CD14-positive monocyte (primary cell): ENCODE measurements at regions not wholly inside any gene's neighbourhood (a gene's known extent, or its start where the extent isn't known, plus 50 kb on each side); places are given as distances from the start of the nearest gene placed in this dataset.

Source experiments
- DNase-seq, 3 donors: peaks; one replicate each; pipeline ENCODE4 v3.0.0-alpha.2; 2011 to 2022
- H2AFZ ChIP-seq: 2 replicates; pipeline ENCODE4 v1.6.0; 2012; ENCODE audit warnings: mild to moderate bottlenecking, low read depth, low read length, inconsistent platforms; ENCODE audit not compliant: insufficient read depth, poor library complexity, severe bottlenecking
- H3K27ac ChIP-seq, 2 donors: 1 replicate in 1 of 2; 2 replicates in 1 of 2; pipeline ENCODE4 v1.5.1; 2012 to 2013; ENCODE audit warnings: low read length in 2 of 2, control low read depth in 1 of 2, inconsistent platforms in 1 of 2, low read depth in 1 of 2, mild to moderate bottlenecking in 1 of 2
- H3K27me3 ChIP-seq, 2 donors: one replicate each; pipeline versions ENCODE4 v1.6.0 to v1.6.1; 2011 to 2013; ENCODE audit warnings: low read length in 2 of 2; ENCODE audit not compliant: control insufficient read depth in 2 of 2, insufficient read depth in 2 of 2
- H3K36me3 ChIP-seq, 2 donors: replicated peaks in 1 of 2; 1 replicate in 1 of 2; 2 replicates in 1 of 2; pipeline versions ENCODE4 v1.5.1 to v1.6.1; 2012 to 2013; ENCODE audit warnings: low read length in 2 of 2, control low read depth in 1 of 2, inconsistent platforms in 1 of 2, mild to moderate bottlenecking in 1 of 2; ENCODE audit not compliant: insufficient read depth in 2 of 2, control insufficient read depth in 1 of 2
- H3K4me1 ChIP-seq, 2 donors: 1 replicate in 1 of 2; 2 replicates in 1 of 2; pipeline versions ENCODE4 v1.5.1 to v1.6.1; 2012 to 2013; ENCODE audit warnings: low read length in 2 of 2, control low read depth in 1 of 2, inconsistent platforms in 1 of 2, mild to moderate bottlenecking in 1 of 2, moderate library complexity in 1 of 2; ENCODE audit not compliant: insufficient read depth in 2 of 2, control insufficient read depth in 1 of 2
- H3K4me2 ChIP-seq: replicated peaks from 2 replicates; pipeline ENCODE3; 2012; ENCODE audit warnings: low read length, moderate library complexity, mild to moderate bottlenecking; ENCODE audit not compliant: poor library complexity, severe bottlenecking; ENCODE audit errors: extremely low read depth
- H3K4me3 ChIP-seq, 3 experiments: fragments of 200-600 bp in 1 of 3; sonication (generic) in 1 of 3; replicated peaks in 1 of 3; 1 replicate in 2 of 3; 2 replicates in 1 of 3; pipeline ENCODE4 v1.5.1; 2011 to 2013; ENCODE audit warnings: low read length in 3 of 3, mild to moderate bottlenecking in 3 of 3, control low read depth in 2 of 3, low read depth in 2 of 3, inconsistent platforms in 1 of 3, moderate library complexity in 1 of 3
- H3K79me2 ChIP-seq: 2 replicates; pipeline ENCODE4 v1.6.0; 2012; ENCODE audit warnings: mild to moderate bottlenecking, control low read depth, inconsistent platforms, low read length, moderate library complexity; ENCODE audit not compliant: insufficient read depth
- H3K9ac ChIP-seq: 2 replicates; pipeline ENCODE4 v1.6.0; 2017; ENCODE audit warnings: low read length, mild to moderate bottlenecking; ENCODE audit not compliant: insufficient read depth, poor library complexity, severe bottlenecking
- H3K9me3 ChIP-seq, 2 donors: replicated peaks in 1 of 2; 1 replicate in 1 of 2; 2 replicates in 1 of 2; pipeline versions ENCODE4 v1.5.1 to v1.6.1; 2012 to 2013; ENCODE audit warnings: low read length in 2 of 2, control low read depth in 1 of 2; ENCODE audit not compliant: control insufficient read depth in 1 of 2, insufficient read depth in 1 of 2
- H4K20me1 ChIP-seq: 2 replicates; pipeline ENCODE4 v1.6.0; 2012; ENCODE audit warnings: mild to moderate bottlenecking, low read length, control low read depth, moderate library complexity; ENCODE audit not compliant: insufficient read depth
- H3K27ac Mint-ChIP-seq, 7 donors: one replicate each; pipeline ENCODE4 v1.8.0; 2020; ENCODE audit warnings: mild to moderate bottlenecking in 7 of 7, mixed read lengths in 7 of 7, moderate library complexity in 6 of 7, inconsistent platforms in 2 of 7
- H3K27me3 Mint-ChIP-seq, 3 donors: one replicate each; pipeline ENCODE4 v1.8.0; 2021 to 2022; ENCODE audit warnings: low read depth in 3 of 3, mild to moderate bottlenecking in 3 of 3, mixed read lengths in 3 of 3, moderate library complexity in 3 of 3, inconsistent platforms in 1 of 3
- H3K36me3 Mint-ChIP-seq, 2 donors: one replicate each; pipeline ENCODE4 v1.8.0; 2020; ENCODE audit warnings: mixed read lengths in 2 of 2, inconsistent platforms in 1 of 2, mild to moderate bottlenecking in 1 of 2
- H3K4me1 Mint-ChIP-seq: one replicate; pipeline ENCODE4 v1.8.0; 2020; ENCODE audit warnings: mild to moderate bottlenecking, mixed read lengths
- H3K4me3 Mint-ChIP-seq, 2 donors: one replicate each; pipeline ENCODE4 v1.8.0; 2020; ENCODE audit warnings: mild to moderate bottlenecking in 2 of 2, mixed read lengths in 2 of 2, moderate library complexity in 1 of 2
- H3K9me3 Mint-ChIP-seq, 7 donors: one replicate each; pipeline ENCODE4 v1.8.0; 2020 to 2022; ENCODE audit warnings: mixed read lengths in 7 of 7, mild to moderate bottlenecking in 6 of 7, moderate library complexity in 6 of 7, inconsistent platforms in 2 of 7
- WGBS: methylation state at CpG from one replicate; pipeline ENCODE4 v1.1.5; 2013; ENCODE audit warnings: missing lambda C conversion rate; ENCODE audit not compliant: insufficient coverage; 5-methylcytosine and 5-hydroxymethylcytosine counted together
- intact Hi-C, 2 donors: fragments of 100-400 bp; cut with micrococcal nuclease; formaldehyde crosslinking; loops; one replicate each; pipeline versions ENCODE4 v1.15.0 to v1.15.1; 2023
- TF ChIP-seq, protein P1 (sequence below): fragments of 200-600 bp; IDR thresholded peaks from one replicate; pipeline ENCODE4 v1.8.0; 2022; ENCODE audit warnings: antibody characterized with exemption, mild to moderate bottlenecking

DNA sequence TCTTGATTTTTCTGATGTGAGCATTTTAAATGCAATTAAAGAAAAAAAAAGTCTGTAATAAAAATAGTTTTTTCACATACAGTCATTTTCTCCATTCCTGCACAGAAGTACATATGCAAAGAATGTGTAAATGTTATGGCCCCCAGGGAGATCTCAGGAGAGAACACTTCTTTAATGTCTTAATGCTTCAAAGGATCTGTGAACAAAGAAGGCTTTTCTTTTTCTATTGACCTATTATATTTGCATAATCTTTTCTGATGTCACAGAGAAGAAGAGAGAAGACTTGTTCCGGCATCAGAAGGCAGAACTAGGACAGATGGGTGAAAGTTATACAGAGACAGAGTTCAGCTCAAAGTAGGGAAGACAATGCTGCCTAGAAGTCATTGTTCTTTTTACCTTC, 413.5 kb upstream of the STXBP6 start:
- H3K4me3 ChIP-seq: no peak overlapping the region
- H3K27me3 ChIP-seq: no peaks in the 10 kb centered on the region
- no peak overlapping the region for H2AFZ ChIP-seq
- WGBS: 80% methylated on average over 1 of the region's 1 CpG
- H3K27ac ChIP-seq: no peak overlapping the region
- no peak overlapping the region for H3K4me3 Mint-ChIP-seq
- no peak overlapping the region for H3K9ac ChIP-seq
- H4K20me1 ChIP-seq: no peaks in the 10 kb centered on the region
- no peak for DNase-seq
- no peak overlapping the region for H3K27ac Mint-ChIP-seq
- H3K36me3 Mint-ChIP-seq: no peaks in the 10 kb centered on the region
- no peaks in the 10 kb centered on the region for H3K4me1 Mint-ChIP-seq
- no peaks in the 10 kb centered on the region for H3K36me3 ChIP-seq
- peaks cover 0 to 6% (median 0%) of the 10 kb centered on the region in 7 donors for H3K9me3 Mint-ChIP-seq
- H3K9me3 ChIP-seq: peaks cover 0 to 3% of the 10 kb centered on the region in 2 donors
- H3K79me2 ChIP-seq: no peaks in the 10 kb centered on the region
- intact Hi-C loops: no loop called here
- H3K4me2 ChIP-seq: no peak overlapping the region
- H3K27me3 Mint-ChIP-seq: peaks cover 0 to 1% (median 0%) of the 10 kb centered on the region in 3 donors
- H3K4me1 ChIP-seq: no peaks in the 10 kb centered on the region
- TF ChIP-seq, protein P1, sequence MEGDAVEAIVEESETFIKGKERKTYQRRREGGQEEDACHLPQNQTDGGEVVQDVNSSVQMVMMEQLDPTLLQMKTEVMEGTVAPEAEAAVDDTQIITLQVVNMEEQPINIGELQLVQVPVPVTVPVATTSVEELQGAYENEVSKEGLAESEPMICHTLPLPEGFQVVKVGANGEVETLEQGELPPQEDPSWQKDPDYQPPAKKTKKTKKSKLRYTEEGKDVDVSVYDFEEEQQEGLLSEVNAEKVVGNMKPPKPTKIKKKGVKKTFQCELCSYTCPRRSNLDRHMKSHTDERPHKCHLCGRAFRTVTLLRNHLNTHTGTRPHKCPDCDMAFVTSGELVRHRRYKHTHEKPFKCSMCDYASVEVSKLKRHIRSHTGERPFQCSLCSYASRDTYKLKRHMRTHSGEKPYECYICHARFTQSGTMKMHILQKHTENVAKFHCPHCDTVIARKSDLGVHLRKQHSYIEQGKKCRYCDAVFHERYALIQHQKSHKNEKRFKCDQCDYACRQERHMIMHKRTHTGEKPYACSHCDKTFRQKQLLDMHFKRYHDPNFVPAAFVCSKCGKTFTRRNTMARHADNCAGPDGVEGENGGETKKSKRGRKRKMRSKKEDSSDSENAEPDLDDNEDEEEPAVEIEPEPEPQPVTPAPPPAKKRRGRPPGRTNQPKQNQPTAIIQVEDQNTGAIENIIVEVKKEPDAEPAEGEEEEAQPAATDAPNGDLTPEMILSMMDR: no peak

DNA sequence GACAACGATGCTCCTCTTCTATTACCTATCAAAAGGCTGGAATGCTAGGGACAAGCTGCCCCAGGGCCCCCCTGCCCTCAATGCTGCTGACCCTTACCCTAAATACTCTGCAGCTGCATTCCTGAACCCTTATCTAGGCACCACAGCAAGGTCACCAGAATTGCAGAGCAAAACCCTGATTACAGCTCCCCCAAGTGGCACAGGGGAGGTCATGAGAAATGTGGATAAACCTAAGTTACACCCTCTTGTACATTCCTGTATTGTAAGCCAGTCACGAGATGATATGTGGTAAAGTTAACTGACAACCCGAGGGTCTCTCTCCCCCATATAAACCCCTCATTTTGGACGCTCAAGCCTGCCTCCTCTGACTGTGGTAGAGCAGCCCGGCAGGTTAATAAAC, 411.8 kb upstream of the STXBP6 start:
- H3K36me3 Mint-ChIP-seq: no peaks in the 10 kb centered on the region
- Histone ChIP-seq H3K27ac (no peak overlapping the region), H3K79me2 (no peaks in the 10 kb centered on the region), H3K4me2 (no peak overlapping the region), H3K4me3 (no peak overlapping the region), H3K9me3 (peaks cover 0 to 3% of the 10 kb centered on the region in 2 donors), H3K9ac (no peak overlapping the region), H3K36me3 (no peaks in the 10 kb centered on the region), H4K20me1 (no peaks in the 10 kb centered on the region), H2AFZ (no peak overlapping the region), H3K4me1 (no peaks in the 10 kb centered on the region), H3K27me3 (no peaks in the 10 kb centered on the region)
- H3K4me1 Mint-ChIP-seq: no peaks in the 10 kb centered on the region
- WGBS: 100% methylated on average over 1 of the region's 5 CpGs
- H3K4me3 Mint-ChIP-seq: no peak overlapping the region
- peaks cover 0 to 6% (median 0%) of the 10 kb centered on the region in 3 donors for H3K27me3 Mint-ChIP-seq
- intact Hi-C loops: no loop called here
- no peak overlapping the region for H3K27ac Mint-ChIP-seq
- H3K9me3 Mint-ChIP-seq: peaks cover 0 to 10% (median 0%) of the 10 kb centered on the region in 7 donors
- DNase-seq: no peak
- TF ChIP-seq, protein P1: no peak
